ENCODE measurements at regions not wholly inside any gene's neighbourhood (a gene's known extent, or its start where the extent isn't known, plus 50 kb on each side); places are given as distances from the start of the nearest gene placed in this dataset.

DNA sequence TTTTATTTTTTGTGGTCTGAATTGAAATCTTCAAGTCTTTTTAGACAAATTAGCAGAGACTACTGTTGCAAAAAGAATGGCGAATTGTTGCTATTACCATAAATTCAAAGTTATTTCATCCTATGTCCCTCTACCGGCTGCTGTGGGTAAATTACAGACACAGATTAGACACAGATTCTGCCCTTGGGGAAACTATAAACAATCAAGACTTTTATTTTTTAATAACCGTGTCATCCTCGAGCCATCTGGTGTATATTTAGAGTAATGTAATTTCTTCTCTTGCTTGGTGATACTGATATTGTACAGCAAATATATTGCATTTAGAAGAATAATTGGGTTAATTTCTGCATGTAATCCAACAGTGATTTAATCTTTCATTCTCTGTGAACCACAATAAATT, 228.0 kb upstream of the ADAMTSL1 start:
- Histone ChIP-seq H2AFZ (replicated peaks; ENCODE audit: low read length, poor library complexity) (no peak overlapping the region), H4K8ac (ENCODE audit: low read depth in 2 of 2, low read length in 2 of 2) (no peak overlapping the region), H3K9me1 (ENCODE audit: insufficient read depth, low read length) (no peaks in the 10 kb centered on the region), H4K91ac (ENCODE audit: insufficient read depth, low read depth, low read length) (no peak overlapping the region), H2AK9ac (replicated peaks; ENCODE audit: low read depth, low read length, poor library complexity) (no peak overlapping the region), H3K14ac (replicated peaks; ENCODE audit: low read depth, low read length) (no peak overlapping the region), H3K4ac (ENCODE audit: low read depth, low read length) (no peak overlapping the region), H2BK15ac (ENCODE audit: low read depth, low read length) (no peak overlapping the region), H3K9me3 (ENCODE audit: control insufficient read depth, insufficient read depth, low read length) (peaks cover 2% of the 10 kb centered on the region; the same call in 1 of the 2 replicates), H4K5ac (ENCODE audit: low read depth, low read length) (no peak overlapping the region), H3K56ac (ENCODE audit: extremely low read depth, insufficient read depth, low read length) (no peak overlapping the region), H2AK5ac (ENCODE audit: low read depth, low read length) (no peak overlapping the region), H3K4me3 (ENCODE audit: insufficient read depth, low read depth, low read length) (no peak overlapping the region), H3K79me1 (ENCODE audit: low read depth in 1 of 2, low read length in 2 of 2) (no peaks in the 10 kb centered on the region), H3K18ac (ENCODE audit: low read depth, low read length) (no peak overlapping the region), H3K4me2 (ENCODE audit: low read depth, low read length) (no peak overlapping the region), H3K23ac (ENCODE audit: low read depth, low read length) (no peak overlapping the region), H3K4me1 (ENCODE audit: control insufficient read depth, insufficient read depth, low read length) (no peaks in the 10 kb centered on the region), H3K9ac (ENCODE audit: low read depth, low read length) (no peak overlapping the region), H3K36me3 (ENCODE audit: control insufficient read depth, insufficient read depth, low read length) (no peaks in the 10 kb centered on the region), H2BK20ac (ENCODE audit: low read depth, low read length) (no peak overlapping the region), H3K27me3 (ENCODE audit: control insufficient read depth, insufficient read depth, low read length) (0 out of 2 replicates have a peak, but pooled peaks cover 1% of the 10 kb centered on the region), H2BK5ac (ENCODE audit: low read depth, low read length, poor library complexity, severe bottlenecking) (no peak overlapping the region), H3K27ac (ENCODE audit: insufficient read depth, low read length) (no peak overlapping the region), H2BK120ac (ENCODE audit: low read depth, low read length) (no peak overlapping the region), H4K20me1 (ENCODE audit: insufficient read depth, low read length) (no peaks in the 10 kb centered on the region)
- dilution Hi-C loops (cut with HindIII; ENCODE audit: low sequenced_read_pairs, unreplicated experiment) (no loop called here), intact Hi-C loops (cut with micrococcal nuclease) (no loop called here), in situ Hi-C loops (cut with MboI; ENCODE audit: low sequenced_read_pairs) (no loop called here)
- peak; percentile 60; the same call in 1 of the 2 replicates for ATAC-seq (ENCODE audit: low read depth)
- DNase-seq, result peak; percentile 27
- no CpG with 5 or more reads among the region's 4 CpGs for WGBS, 2 experiments (ENCODE audit: extremely low coverage in 2 of 2, insufficient read length in 1 of 2)
- ChIA-PET CTCF (no interaction called here), POLR2A (ENCODE audit: unreplicated experiment) (no interaction called here)
- TF ChIP-seq RFX5 (IDR thresholded peaks at IDR 0.05; ENCODE audit: low read depth, low read length) (no peak), MAFK (IDR thresholded peaks at IDR 0.05; ENCODE audit: low read depth, low read length) (no peak), RAD21 (IDR thresholded peaks at IDR 0.05; ENCODE audit: low read length) (peak; percentile 7; the same call in 1 of the 2 replicates)
- TF ChIP-seq, protein P1, sequence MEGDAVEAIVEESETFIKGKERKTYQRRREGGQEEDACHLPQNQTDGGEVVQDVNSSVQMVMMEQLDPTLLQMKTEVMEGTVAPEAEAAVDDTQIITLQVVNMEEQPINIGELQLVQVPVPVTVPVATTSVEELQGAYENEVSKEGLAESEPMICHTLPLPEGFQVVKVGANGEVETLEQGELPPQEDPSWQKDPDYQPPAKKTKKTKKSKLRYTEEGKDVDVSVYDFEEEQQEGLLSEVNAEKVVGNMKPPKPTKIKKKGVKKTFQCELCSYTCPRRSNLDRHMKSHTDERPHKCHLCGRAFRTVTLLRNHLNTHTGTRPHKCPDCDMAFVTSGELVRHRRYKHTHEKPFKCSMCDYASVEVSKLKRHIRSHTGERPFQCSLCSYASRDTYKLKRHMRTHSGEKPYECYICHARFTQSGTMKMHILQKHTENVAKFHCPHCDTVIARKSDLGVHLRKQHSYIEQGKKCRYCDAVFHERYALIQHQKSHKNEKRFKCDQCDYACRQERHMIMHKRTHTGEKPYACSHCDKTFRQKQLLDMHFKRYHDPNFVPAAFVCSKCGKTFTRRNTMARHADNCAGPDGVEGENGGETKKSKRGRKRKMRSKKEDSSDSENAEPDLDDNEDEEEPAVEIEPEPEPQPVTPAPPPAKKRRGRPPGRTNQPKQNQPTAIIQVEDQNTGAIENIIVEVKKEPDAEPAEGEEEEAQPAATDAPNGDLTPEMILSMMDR (conservative IDR thresholded peaks at IDR 0.05; ENCODE audit: low read depth, low read length), result peak; percentile 43
- BruUV-seq (replicated peaks), result no TSS peak
